Stimulated activated CD8-positive, alpha-beta memory T cell treated with anti-CD3 and anti-CD28 coated beads, Interleukin-2, amount 100 ng/mL, for 1 hour (primary cell): ENCODE measurements at regions not wholly inside any gene's neighbourhood (a gene's known extent, or its start where the extent isn't known, plus 50 kb on each side); places are given as distances from the start of the nearest gene placed in this dataset.

ENCODE experiments used
- DNase-seq, 2 donors: peaks; one replicate each; pipeline ENCODE4 v3.0.0-alpha.2; 2020; ENCODE audit warnings: low read depth in 2 of 2

- DNase-seq: no peak
These were observed 898.6 kb upstream of the KLHL29 start for GRCh38 chr2:22486343-22486742.

- DNase-seq: no peak
These were observed 897.9 kb upstream of the KLHL29 start for GRCh38 chr2:22487036-22487435.

- DNase-seq: no peak
These were observed 897.4 kb upstream of the KLHL29 start for GRCh38 chr2:22487541-22487940.

- no peak for DNase-seq
These were observed 893.5 kb upstream of the KLHL29 start for GRCh38 chr2:22491442-22491841.

- DNase-seq: no peak
These were observed 890.8 kb upstream of the KLHL29 start for GRCh38 chr2:22494156-22494555.

- no peak for DNase-seq
These were observed 887.9 kb upstream of the KLHL29 start for GRCh38 chr2:22497064-22497463.

GRCh38 chr2:22497789-22498188 is 887.2 kb upstream of the KLHL29 start:
- DNase-seq: no peak

GRCh38 chr2:22499082-22499839 is 885.7 kb upstream of the KLHL29 start:
- no peak for DNase-seq

GRCh38 chr2:22500555-22500935 is 884.4 kb upstream of the KLHL29 start:
- no peak for DNase-seq

GRCh38 chr2:22501851-22502250 is 883.1 kb upstream of the KLHL29 start:
- DNase-seq: no peak

- DNase-seq: no peak
These were observed 871.4 kb upstream of the KLHL29 start for GRCh38 chr2:22513563-22513962.

- no peak for DNase-seq
These were observed 867.8 kb upstream of the KLHL29 start for GRCh38 chr2:22517141-22517540.

GRCh38 chr2:22518641-22519040 is 866.3 kb upstream of the KLHL29 start:
- no peak for DNase-seq

- DNase-seq: no peak
These were observed 864.4 kb upstream of the KLHL29 start for GRCh38 chr2:22520369-22521288.

GRCh38 chr2:22521620-22522019 is 863.4 kb upstream of the KLHL29 start:
- no peak for DNase-seq

GRCh38 chr2:22525681-22526080 is 859.3 kb upstream of the KLHL29 start:
- no peak for DNase-seq

- DNase-seq: no peak
These were observed 854.8 kb upstream of the KLHL29 start for GRCh38 chr2:22530131-22530530.

GRCh38 chr2:22536133-22536532 is 848.8 kb upstream of the KLHL29 start:
- no peak for DNase-seq

- no peak for DNase-seq
These were observed 830.5 kb upstream of the KLHL29 start for GRCh38 chr2:22554453-22554852.

- no peak for DNase-seq
These were observed 827.6 kb upstream of the KLHL29 start for GRCh38 chr2:22557406-22557805.

GRCh38 chr2:22560021-22560420 is 825.0 kb upstream of the KLHL29 start:
- DNase-seq: no peak

GRCh38 chr2:22579341-22579740 is 805.6 kb upstream of the KLHL29 start:
- no peak for DNase-seq

GRCh38 chr2:22582107-22582506 is 802.9 kb upstream of the KLHL29 start:
- no peak for DNase-seq
